ENCODE measurements at regions not wholly inside any gene's neighbourhood (a gene's known extent, or its start where the extent isn't known, plus 50 kb on each side); places are given as distances from the start of the nearest gene placed in this dataset.

GRCh38 chr12:126558810-126559209 is 1493.6 kb downstream of the AACS start:
- Histone ChIP-seq H3K36me3 (no peaks in the 10 kb centered on the region), H3K9me3 (no peaks in the 10 kb centered on the region), H3K4me3 (no peak overlapping the region), H3K27me3 (no peaks in the 10 kb centered on the region), H3K4me1 (no peaks in the 10 kb centered on the region), H3K27ac (no peak overlapping the region)
- TF ChIP-seq CTCF (IDR thresholded peaks at IDR 0.05) (no peak), POLR2A (IDR thresholded peaks at IDR 0.05) (no peak)
- 63 to 81% (median 76%) methylated on average over 3 of the region's 3 CpGs for WGBS, 4 donors
- DNase-seq = no peak
- intact Hi-C loops (cut with DNase I) = no loop called here
- ATAC-seq = no peak

- H3K27me3 ChIP-seq = no peaks in the 10 kb centered on the region
- H3K4me3 ChIP-seq = no peak overlapping the region
- DNase-seq (no peak), ATAC-seq (no peak)
- no peaks in the 10 kb centered on the region for H3K4me1 ChIP-seq
- H3K9me3 ChIP-seq = no peaks in the 10 kb centered on the region
- intact Hi-C loops (cut with DNase I) = no loop called here
- 85 to 94% (median 90%) methylated on average over 5 to 18 of the region's 18 CpGs for WGBS, 4 donors
- no peaks in the 10 kb centered on the region for H3K36me3 ChIP-seq
- TF ChIP-seq POLR2A (IDR thresholded peaks at IDR 0.05) (no peak), CTCF (IDR thresholded peaks at IDR 0.05) (no peak)
- no peak overlapping the region for H3K27ac ChIP-seq
Observed at GRCh38 chr12:126567016-126567415, 1501.8 kb downstream of the AACS start.

GRCh38 chr12:126569706-126570105 is 1504.5 kb downstream of the AACS start:
- Histone ChIP-seq H3K4me1 (no peaks in the 10 kb centered on the region), H3K36me3 (no peaks in the 10 kb centered on the region), H3K27me3 (no peaks in the 10 kb centered on the region), H3K9me3 (peaks cover 0 to 1% (median 0%) of the 10 kb centered on the region in 12 donors), H3K27ac (no peak overlapping the region), H3K4me3 (no peak overlapping the region)
- intact Hi-C loops (cut with DNase I) = no loop called here
- no peak for DNase-seq
- WGBS, 4 donors = 77 to 84% (median 79%) methylated on average over 5 of the region's 5 CpGs
- no peak for ATAC-seq
- TF ChIP-seq POLR2A (IDR thresholded peaks at IDR 0.05) (no peak), CTCF (IDR thresholded peaks at IDR 0.05) (no peak)

GRCh38 chr12:126570566-126570965 is 1505.3 kb downstream of the AACS start:
- intact Hi-C loops (cut with DNase I) = no loop called here

GRCh38 chr12:126572170-126572569 is 1506.9 kb downstream of the AACS start:
- ATAC-seq (no peak), DNase-seq (no peak)
- H3K36me3 ChIP-seq = no peaks in the 10 kb centered on the region
- peaks cover 0 to 3% (median 0%) of the 10 kb centered on the region in 12 donors for H3K9me3 ChIP-seq
- intact Hi-C loops (cut with DNase I) = no loop called here
- H3K4me1 ChIP-seq = no peaks in the 10 kb centered on the region
- no peak overlapping the region for H3K4me3 ChIP-seq
- TF ChIP-seq CTCF (IDR thresholded peaks at IDR 0.05) = no peak
- TF ChIP-seq POLR2A (IDR thresholded peaks at IDR 0.05) = no peak
- H3K27me3 ChIP-seq = no peaks in the 10 kb centered on the region
- no peak overlapping the region for H3K27ac ChIP-seq

More at GRCh38 chr12:126570566-126570965, 1505.3 kb downstream of the AACS start:
- DNase-seq (no peak), ATAC-seq (no peak)
- H3K36me3 ChIP-seq = no peaks in the 10 kb centered on the region
- H3K9me3 ChIP-seq = peaks cover 0 to 3% (median 0%) of the 10 kb centered on the region in 12 donors
- no peaks in the 10 kb centered on the region for H3K27me3 ChIP-seq
- no peak overlapping the region for H3K4me3 ChIP-seq
- 43 to 58% (median 51%) methylated on average over 3 of the region's 3 CpGs for WGBS, 4 donors
- no peak for TF ChIP-seq POLR2A (IDR thresholded peaks at IDR 0.05)
- H3K27ac ChIP-seq = no peak overlapping the region
- no peaks in the 10 kb centered on the region for H3K4me1 ChIP-seq

Data from heart left ventricle (tissue), 16 donors.